ENCODE measurements at regions not wholly inside any gene's neighbourhood (a gene's known extent, or its start where the extent isn't known, plus 50 kb on each side); places are given as distances from the start of the nearest gene placed in this dataset.
"Not testable (repeated sequence)": the region's sequence is repeated elsewhere in the genome, so short reads cannot be mapped to it uniquely, and the experiment has no call there.

DNA sequence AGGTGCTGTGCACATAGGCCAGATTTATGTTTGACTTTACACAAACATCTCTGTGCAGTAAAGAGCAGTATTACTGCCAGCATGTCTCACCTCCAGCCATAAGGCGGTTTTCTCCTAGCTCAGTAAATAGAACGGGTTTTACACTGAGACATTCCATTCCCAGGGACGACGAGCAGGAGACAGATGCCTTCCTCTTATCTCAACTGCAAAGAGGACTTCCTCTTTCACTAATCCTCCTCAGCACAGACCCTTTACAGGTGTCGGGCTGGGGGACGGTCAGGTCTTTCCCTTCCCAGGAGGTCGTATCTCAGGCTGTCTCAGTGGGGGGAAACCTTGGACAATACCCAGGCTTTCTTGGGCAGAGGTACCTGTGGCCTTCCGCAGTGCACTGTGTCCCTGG lies 309.8 kb downstream of the MAGEB5 start:
- not testable (repeated sequence) for TF ChIP-seq ZNF274 (IDR thresholded peaks at IDR 0.05; ENCODE audit: low read depth, low read length); YY1 (IDR thresholded peaks at IDR 0.05; ENCODE audit: insufficient read depth, insufficient read length); SUZ12 (IDR thresholded peaks at IDR 0.05; ENCODE audit: extremely low read depth, insufficient read depth, insufficient read length)

All from NT2/D1 (cell line).